ENCODE measurements at regions not wholly inside any gene's neighbourhood (a gene's known extent, or its start where the extent isn't known, plus 50 kb on each side); places are given as distances from the start of the nearest gene placed in this dataset.
"Not testable (repeated sequence)": the region's sequence is repeated elsewhere in the genome, so short reads cannot be mapped to it uniquely, and the experiment has no call there.

DNA sequence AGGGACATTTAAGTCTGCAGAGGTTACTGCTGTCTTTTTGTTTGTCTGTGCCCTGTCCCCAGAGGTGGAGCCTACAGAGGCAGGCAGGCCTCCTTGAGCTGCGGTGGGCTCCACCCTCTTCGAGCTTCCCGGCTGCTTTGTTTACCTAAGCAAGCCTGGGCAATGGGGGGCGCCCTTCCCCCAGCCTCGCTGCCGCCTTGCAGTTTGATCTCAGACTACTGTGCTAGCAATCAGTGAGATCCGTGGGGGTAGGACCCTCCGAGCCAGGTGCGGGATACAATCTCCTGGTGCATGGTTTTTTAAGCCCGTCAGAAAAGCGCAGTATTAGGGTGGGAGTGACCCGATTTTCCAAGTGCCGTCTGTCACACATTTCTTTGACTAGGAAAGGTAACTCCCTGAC lies 281.6 kb upstream of the DEFB115 start:
- TF ChIP-seq, protein P1, sequence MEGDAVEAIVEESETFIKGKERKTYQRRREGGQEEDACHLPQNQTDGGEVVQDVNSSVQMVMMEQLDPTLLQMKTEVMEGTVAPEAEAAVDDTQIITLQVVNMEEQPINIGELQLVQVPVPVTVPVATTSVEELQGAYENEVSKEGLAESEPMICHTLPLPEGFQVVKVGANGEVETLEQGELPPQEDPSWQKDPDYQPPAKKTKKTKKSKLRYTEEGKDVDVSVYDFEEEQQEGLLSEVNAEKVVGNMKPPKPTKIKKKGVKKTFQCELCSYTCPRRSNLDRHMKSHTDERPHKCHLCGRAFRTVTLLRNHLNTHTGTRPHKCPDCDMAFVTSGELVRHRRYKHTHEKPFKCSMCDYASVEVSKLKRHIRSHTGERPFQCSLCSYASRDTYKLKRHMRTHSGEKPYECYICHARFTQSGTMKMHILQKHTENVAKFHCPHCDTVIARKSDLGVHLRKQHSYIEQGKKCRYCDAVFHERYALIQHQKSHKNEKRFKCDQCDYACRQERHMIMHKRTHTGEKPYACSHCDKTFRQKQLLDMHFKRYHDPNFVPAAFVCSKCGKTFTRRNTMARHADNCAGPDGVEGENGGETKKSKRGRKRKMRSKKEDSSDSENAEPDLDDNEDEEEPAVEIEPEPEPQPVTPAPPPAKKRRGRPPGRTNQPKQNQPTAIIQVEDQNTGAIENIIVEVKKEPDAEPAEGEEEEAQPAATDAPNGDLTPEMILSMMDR (IDR thresholded peaks at IDR 0.05): not testable (repeated sequence)
- not testable (repeated sequence) for TF ChIP-seq POLR2A (IDR thresholded peaks at IDR 0.05)

Data from Peyer's patch (tissue), 4 donors.